ENCODE measurements at regions not wholly inside any gene's neighbourhood (a gene's known extent, or its start where the extent isn't known, plus 50 kb on each side); places are given as distances from the start of the nearest gene placed in this dataset.
A peak's percentile ranks its signal among the peaks of the same experiment; 100 is the strongest.

GRCh38 chr14:60349663-60350365 is 100.8 kb downstream of the PPM1A start:
- peak; percentile 43 for DNase-seq (ENCODE audit: low read depth)

- DNase-seq (ENCODE audit: low read depth) = no peak
Observed at GRCh38 chr14:60350366-60350720, 101.3 kb downstream of the PPM1A start.

GRCh38 chr14:60353420-60353819 is 104.4 kb downstream of the PPM1A start:
- DNase-seq (ENCODE audit: low read depth) = no peak

- no peak for DNase-seq (ENCODE audit: low read depth)
Observed at GRCh38 chr14:60355768-60356167, 106.7 kb downstream of the PPM1A start.

GRCh38 chr14:60356386-60356785 is 107.4 kb downstream of the PPM1A start:
- no peak for DNase-seq (ENCODE audit: low read depth)

GRCh38 chr14:60356906-60357550 is 108.0 kb downstream of the PPM1A start:
- DNase-seq (ENCODE audit: low read depth) = no peak

- no peak for DNase-seq (ENCODE audit: low read depth)
Observed at GRCh38 chr14:60357551-60358149, 108.6 kb downstream of the PPM1A start.

GRCh38 chr14:60363275-60363674 is 114.3 kb downstream of the PPM1A start:
- DNase-seq (ENCODE audit: low read depth) = no peak

- DNase-seq (ENCODE audit: low read depth) = no peak
Observed at GRCh38 chr14:60363687-60364086, 114.7 kb downstream of the PPM1A start.

GRCh38 chr14:60381909-60382308 is 104.0 kb downstream of the C14orf39 start:
- no peak for DNase-seq (ENCODE audit: low read depth)
